Thoracic aorta (tissue), 2 donors: ENCODE measurements at regions not wholly inside any gene's neighbourhood (a gene's known extent, or its start where the extent isn't known, plus 50 kb on each side); places are given as distances from the start of the nearest gene placed in this dataset.

Experiments used
- ATAC-seq: fragments of 150-250 bp; one replicate; pipeline ENCODE4 v1.8.0; 2017; ENCODE audit warnings: low read depth; ENCODE audit not compliant: insufficient number of reproducible peaks, low FRiP score
- DNase-seq: peaks from one replicate; pipeline ENCODE4 v3.0.0-alpha.2; 2020; ENCODE audit warnings: low spot score
- H3K27ac ChIP-seq, 2 donors: fragments of 200-600 bp; sonication (generic); 1 replicate in 1 of 2; 2 replicates in 1 of 2; pipeline ENCODE4 v1.5.1; 2016; ENCODE audit warnings: mild to moderate bottlenecking in 2 of 2, moderate library complexity in 2 of 2
- H3K27me3 ChIP-seq: fragments of 200-600 bp; sonication (generic); replicated peaks from 2 replicates; pipeline ENCODE4 v1.6.0; 2016; ENCODE audit warnings: mild to moderate bottlenecking; ENCODE audit not compliant: insufficient read depth
- H3K36me3 ChIP-seq: fragments of 200-600 bp; sonication (generic); one replicate; pipeline ENCODE4 v1.5.1; 2016
- H3K4me1 ChIP-seq, 2 donors: fragments of 200-600 bp; sonication (generic); 1 replicate in 1 of 2; 2 replicates in 1 of 2; pipeline versions ENCODE4 v1.5.1 to v1.6.0; 2016; ENCODE audit warnings: low read depth in 2 of 2, mild to moderate bottlenecking in 1 of 2; ENCODE audit not compliant: control insufficient read depth in 1 of 2
- H3K4me3 ChIP-seq: fragments of 200-600 bp; sonication (generic); 2 replicates; pipeline ENCODE4 v1.5.1; 2016; ENCODE audit warnings: mild to moderate bottlenecking
- H3K9me3 ChIP-seq: fragments of 200-600 bp; sonication (generic); 2 replicates; pipeline ENCODE4 v1.5.1; 2016
- TF ChIP-seq, protein P1 (sequence below): fragments of 200-600 bp; sonication (generic); IDR thresholded peaks from one replicate; pipeline ENCODE4 v1.5.1; 2019; ENCODE audit warnings: antibody characterized with exemption

DNA sequence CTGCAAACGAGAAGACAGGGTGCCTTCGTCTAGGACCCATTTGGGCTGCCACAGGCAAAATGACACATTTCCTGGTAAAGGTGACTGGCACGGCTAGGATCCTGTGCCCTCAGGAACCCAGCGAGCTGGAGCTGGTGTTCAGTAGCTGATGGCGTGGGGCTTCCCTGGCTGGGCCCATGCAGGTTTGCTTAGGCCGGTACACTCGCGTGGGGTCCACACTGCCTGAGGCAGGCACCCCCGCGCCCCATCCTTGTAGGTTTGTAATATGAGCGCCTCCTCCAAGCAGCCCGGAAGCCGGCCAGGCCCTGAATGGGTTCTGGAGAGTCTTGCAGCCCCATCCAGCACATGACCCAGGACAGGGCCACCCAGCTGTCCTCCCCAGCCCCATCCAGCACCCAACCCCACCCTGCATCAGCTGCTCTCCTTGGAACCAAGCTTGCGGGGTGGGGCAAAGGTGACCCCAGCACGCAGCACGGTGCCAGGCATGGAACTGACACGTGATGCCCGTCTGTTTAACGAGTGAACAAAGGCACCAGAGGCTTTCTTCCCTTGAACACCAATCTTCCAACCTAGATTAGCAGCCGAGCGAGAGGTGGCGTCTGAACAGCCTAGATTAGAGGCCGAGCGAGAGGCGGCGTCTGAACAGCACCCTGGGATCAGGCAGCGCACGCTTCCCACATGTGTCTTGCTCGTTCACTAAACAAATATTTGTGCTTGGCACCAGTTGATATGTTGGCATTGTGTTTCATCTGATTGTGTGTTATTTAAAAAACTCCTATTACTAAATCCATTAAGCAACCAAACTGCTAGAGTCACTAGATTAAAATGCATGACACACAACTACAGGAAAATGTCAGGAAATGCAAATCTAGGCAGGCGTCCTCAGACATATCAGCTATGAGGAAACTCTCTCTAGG lies 112.1 kb downstream of the DLL1 start:
- Histone ChIP-seq H3K4me1 (peaks cover 0 to 5% of the 10 kb centered on the region in 2 donors), H3K9me3 (no peaks in the 10 kb centered on the region), H3K36me3 (no peaks in the 10 kb centered on the region), H3K27ac (no peak overlapping the region), H3K4me3 (no peak overlapping the region), H3K27me3 (no peaks in the 10 kb centered on the region)
- DNase-seq (no peak), ATAC-seq (peak; percentile 58)
- TF ChIP-seq, protein P1, sequence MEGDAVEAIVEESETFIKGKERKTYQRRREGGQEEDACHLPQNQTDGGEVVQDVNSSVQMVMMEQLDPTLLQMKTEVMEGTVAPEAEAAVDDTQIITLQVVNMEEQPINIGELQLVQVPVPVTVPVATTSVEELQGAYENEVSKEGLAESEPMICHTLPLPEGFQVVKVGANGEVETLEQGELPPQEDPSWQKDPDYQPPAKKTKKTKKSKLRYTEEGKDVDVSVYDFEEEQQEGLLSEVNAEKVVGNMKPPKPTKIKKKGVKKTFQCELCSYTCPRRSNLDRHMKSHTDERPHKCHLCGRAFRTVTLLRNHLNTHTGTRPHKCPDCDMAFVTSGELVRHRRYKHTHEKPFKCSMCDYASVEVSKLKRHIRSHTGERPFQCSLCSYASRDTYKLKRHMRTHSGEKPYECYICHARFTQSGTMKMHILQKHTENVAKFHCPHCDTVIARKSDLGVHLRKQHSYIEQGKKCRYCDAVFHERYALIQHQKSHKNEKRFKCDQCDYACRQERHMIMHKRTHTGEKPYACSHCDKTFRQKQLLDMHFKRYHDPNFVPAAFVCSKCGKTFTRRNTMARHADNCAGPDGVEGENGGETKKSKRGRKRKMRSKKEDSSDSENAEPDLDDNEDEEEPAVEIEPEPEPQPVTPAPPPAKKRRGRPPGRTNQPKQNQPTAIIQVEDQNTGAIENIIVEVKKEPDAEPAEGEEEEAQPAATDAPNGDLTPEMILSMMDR, result no peak

DNA sequence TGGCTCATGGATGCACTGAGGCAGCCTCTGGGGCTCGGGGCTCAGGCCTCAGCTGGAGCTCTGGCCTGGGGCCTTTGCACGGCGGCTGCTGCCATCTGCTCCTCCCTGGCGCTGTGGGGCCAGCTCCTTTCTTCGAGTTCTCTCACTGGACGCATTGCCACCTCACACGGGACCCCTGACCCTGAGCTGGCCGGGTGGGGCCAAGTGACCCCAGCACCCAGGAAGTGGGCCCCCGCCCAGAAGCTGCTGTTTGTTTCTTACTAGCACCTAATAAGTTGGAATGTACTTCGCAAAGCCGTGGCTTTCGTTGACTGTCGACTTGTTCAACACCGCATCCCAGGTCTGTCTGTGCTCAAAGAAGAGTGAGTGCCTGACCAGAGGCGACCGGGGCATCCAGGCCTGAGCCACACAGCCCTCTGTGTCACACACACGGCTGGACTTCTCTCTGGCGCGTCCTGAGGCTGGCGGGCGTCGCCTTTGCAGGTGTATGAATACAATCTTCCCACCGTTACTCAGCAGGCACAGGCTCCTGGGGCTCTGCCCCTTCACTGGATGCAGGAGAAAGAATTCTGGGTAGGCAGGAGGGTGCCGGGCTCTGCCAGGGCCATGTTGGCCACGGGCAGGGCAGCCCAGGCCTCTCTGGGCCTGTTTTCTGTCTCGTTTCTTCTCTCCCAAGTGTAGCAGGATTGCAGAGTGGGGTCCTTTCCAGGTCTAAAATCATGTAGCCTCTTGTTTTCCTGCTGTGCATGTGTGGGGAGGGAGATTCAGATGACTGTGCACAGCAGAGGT lies 112.9 kb downstream of the DLL1 start:
- DNase-seq (no peak), ATAC-seq (no peak)

DNA sequence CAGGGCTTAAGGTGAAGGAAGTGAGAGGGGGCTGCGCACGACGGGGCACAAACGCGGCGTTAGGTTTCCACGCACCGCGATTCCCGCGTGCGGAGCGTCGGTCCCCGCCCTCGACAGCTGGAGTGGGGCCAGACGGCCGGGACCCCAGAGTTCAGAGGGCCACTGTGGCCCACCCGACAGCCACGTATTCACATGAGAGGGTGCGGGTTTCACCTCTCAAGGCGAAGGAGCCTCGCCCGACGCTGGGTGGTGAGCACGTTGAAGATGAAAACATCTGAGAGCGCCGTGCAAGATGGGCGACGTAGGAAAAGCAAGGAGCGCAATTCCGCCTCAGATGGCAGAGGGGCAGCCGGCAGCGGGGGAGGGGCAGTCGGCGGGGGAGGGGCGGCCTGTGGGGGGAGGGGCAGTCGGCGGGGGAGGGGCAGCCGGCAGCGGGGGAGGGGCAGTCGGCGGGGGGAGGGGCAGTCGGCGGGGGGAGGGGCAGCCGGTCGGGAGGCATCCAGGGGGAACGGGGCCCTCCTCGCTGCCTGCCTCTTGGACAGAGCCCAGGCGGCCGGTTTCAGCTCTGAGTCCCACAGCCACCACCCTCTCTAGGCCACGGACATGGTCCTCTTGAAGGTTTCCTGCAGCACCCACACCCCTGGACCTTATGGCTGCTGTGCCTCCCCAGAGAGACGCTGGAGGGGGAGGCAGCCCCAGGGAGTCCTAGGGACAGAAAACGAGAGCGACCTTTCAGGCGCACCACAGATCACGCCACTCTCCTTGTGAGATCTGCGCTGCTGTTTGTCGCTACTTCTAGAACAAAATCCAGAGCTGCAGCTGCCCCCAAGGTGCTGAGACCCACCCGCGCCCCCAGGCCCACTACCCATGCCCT lies 113.7 kb downstream of the DLL1 start:
- H3K27ac ChIP-seq, result no peak overlapping the region
- TF ChIP-seq, protein P1, result no peak
- ATAC-seq, result no peak

More for the DNA sequence above, 112.9 kb downstream of the DLL1 start:
- TF ChIP-seq, protein P1, result no peak
- H3K9me3 ChIP-seq, result no peaks in the 10 kb centered on the region
- H3K4me3 ChIP-seq, result no peak overlapping the region
- H3K36me3 ChIP-seq, result no peaks in the 10 kb centered on the region
- H3K4me1 ChIP-seq, result peaks cover 0 to 5% of the 10 kb centered on the region in 2 donors
- H3K27ac ChIP-seq, result no peak overlapping the region
- no peaks in the 10 kb centered on the region for H3K27me3 ChIP-seq

DNA sequence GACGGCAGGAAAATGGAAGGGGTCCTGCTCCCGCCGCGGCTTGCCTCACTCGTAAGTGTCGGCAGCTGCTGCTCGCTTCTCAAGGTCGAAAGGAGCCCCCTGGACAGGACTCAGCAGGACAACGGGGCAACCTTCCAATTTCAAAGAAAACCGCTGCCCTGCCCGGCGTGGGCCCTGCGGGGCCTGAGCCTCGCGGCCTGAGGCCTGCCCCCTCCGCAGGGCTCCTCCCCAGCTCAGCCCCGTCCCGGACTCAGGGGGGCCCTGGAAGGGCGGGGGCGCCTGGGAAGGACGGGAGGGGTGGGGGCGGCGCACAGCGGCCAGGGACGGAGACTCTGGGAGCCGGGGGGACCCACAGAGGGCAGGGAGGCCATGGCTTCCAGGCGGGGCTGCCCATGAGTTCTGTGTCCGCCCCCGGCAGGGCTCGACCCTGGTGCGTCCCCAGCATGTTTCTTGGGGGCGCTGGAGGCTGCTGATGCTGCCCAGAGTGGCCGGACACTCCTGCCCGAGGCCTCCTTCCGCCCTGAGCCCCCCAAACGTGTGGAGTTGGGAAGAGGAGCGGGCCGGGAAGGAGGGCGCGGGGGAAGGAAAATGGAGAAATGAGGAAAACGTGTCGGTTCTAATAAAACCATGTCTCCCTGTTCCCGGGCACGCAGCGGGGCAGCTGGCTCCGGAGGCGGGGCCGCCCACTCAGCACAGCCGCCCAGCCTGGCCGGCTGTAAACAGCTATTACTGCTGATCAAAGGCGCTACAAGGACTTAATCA lies 114.6 kb downstream of the DLL1 start:
- TF ChIP-seq, protein P1, result no peak
- DNase-seq (no peak), ATAC-seq (no peak)
- H3K36me3 ChIP-seq, result no peaks in the 10 kb centered on the region
- H3K4me1 ChIP-seq, result peaks cover 0 to 5% of the 10 kb centered on the region in 2 donors
- no peak overlapping the region for H3K27ac ChIP-seq
- H3K9me3 ChIP-seq, result no peaks in the 10 kb centered on the region
- H3K4me3 ChIP-seq, result no peak overlapping the region
- no peaks in the 10 kb centered on the region for H3K27me3 ChIP-seq

More for the DNA sequence above, 113.7 kb downstream of the DLL1 start:
- Histone ChIP-seq H3K4me1 (peaks cover 0 to 5% of the 10 kb centered on the region in 2 donors), H3K36me3 (no peaks in the 10 kb centered on the region), H3K4me3 (no peak overlapping the region), H3K9me3 (no peaks in the 10 kb centered on the region), H3K27me3 (no peaks in the 10 kb centered on the region)
- DNase-seq, result no peak
